HepG2 (cell line): ENCODE measurements at regions not wholly inside any gene's neighbourhood (a gene's known extent, or its start where the extent isn't known, plus 50 kb on each side); places are given as distances from the start of the nearest gene placed in this dataset.

ENCODE experiments used
- ATAC-seq: fragments of 200-7000 bp; cut with Tn5 transposase; 3 replicates; pipeline ENCODE4 v1.9.1; 2020; ENCODE audit warnings: mild to moderate bottlenecking, moderate library complexity
- BruUV-seq: library from RNA; stranded (reverse); fragments of 400-500 nt; replicated peaks from 2 replicates; lab custom pipeline; 2021; lab: Mats Ljungman, UMichigan
- CTCF ChIA-PET: fragments of 300-600 bp; formaldehyde crosslinking; extraction: SDS; loops from one replicate; lab custom pipeline; 2021; ENCODE audit warnings: low total read pairs, inconsistent platforms, low intra/inter-chr PET ratio; lab: Yijun Ruan, JAX
- POLR2A ChIA-PET: fragments of 350-600 bp; sonication (Branson Sonifier 250); formaldehyde crosslinking; loops from one replicate; lab custom pipeline; 2020; ENCODE audit warnings: antibody characterized with exemption, inconsistent platforms; lab: Yijun Ruan, JAX
- DNase-seq: peaks from one replicate; pipeline ENCODE4 v3.0.0-alpha.2; 2015; ENCODE audit warnings: low spot score
- FAIRE-seq: peaks from 3 replicates; lab custom pipeline; 2011; peaks lifted over from hg19 to GRCh38; lab: Jason Lieb, UNC
- H2AFZ ChIP-seq: one replicate; pipeline ENCODE4 v1.6.1; 2011; ENCODE audit warnings: low read length, inconsistent platforms
- H3K27ac ChIP-seq: fragments of 300-600 bp; 3 replicates; pipeline ENCODE4 v1.8.0; 2011; ENCODE audit warnings: mixed run types, mild to moderate bottlenecking, mixed read lengths, low read length, inconsistent platforms; ENCODE audit not compliant: insufficient read depth; ENCODE audit errors: extremely low read length
- H3K27me3 ChIP-seq, 2 experiments: fragments of 200-600 bp in 1 of 2; 2 replicates in 1 of 2; 3 replicates in 1 of 2; pipeline versions ENCODE4 v1.6.0 to v1.8.0; 2011; ENCODE audit warnings: low read length in 2 of 2, mild to moderate bottlenecking in 2 of 2, moderate library complexity in 2 of 2, inconsistent platforms in 1 of 2; ENCODE audit not compliant: insufficient read depth in 2 of 2, control insufficient read depth in 1 of 2
- H3K36me3 ChIP-seq, 2 experiments: fragments of 200-600 bp in 1 of 2; replicated peaks in 1 of 2; 2 replicates in 1 of 2; 3 replicates in 1 of 2; pipeline versions ENCODE4 v1.5.1 to v1.8.0; 2011; ENCODE audit warnings: low read length in 2 of 2, inconsistent platforms in 1 of 2; ENCODE audit not compliant: insufficient read depth in 2 of 2, control insufficient read depth in 1 of 2
- H3K4me1 ChIP-seq: 2 replicates; pipeline ENCODE4 v1.5.1; 2012; ENCODE audit warnings: low read length, inconsistent platforms; ENCODE audit not compliant: insufficient read depth
- H3K4me2 ChIP-seq: 2 replicates; pipeline ENCODE4 v1.6.0; 2011; ENCODE audit warnings: low read depth, low read length, inconsistent platforms
- H3K4me3 ChIP-seq, 3 experiments: fragments of 200-600 bp in 1 of 3; sonication (generic), shearing (Covaris generic) in 1 of 3; replicated peaks in 1 of 3; 2 replicates each; pipeline ENCODE4 v1.5.1; 2011 to 2016; ENCODE audit warnings: low read length in 3 of 3, inconsistent platforms in 2 of 3, low read depth in 2 of 3, mild to moderate bottlenecking in 2 of 3, control low read depth in 1 of 3, mixed read lengths in 1 of 3; ENCODE audit not compliant: insufficient read depth in 1 of 3
- H3K79me2 ChIP-seq: one replicate; pipeline ENCODE4 v1.6.1; 2011; ENCODE audit warnings: low read length, inconsistent platforms; ENCODE audit not compliant: insufficient read depth
- H3K9ac ChIP-seq: 2 replicates; pipeline ENCODE4 v1.6.0; 2011; ENCODE audit warnings: mild to moderate bottlenecking, low read depth, low read length, inconsistent platforms; ENCODE audit not compliant: insufficient read depth
- H3K9me3 ChIP-seq: 2 replicates; pipeline ENCODE4 v1.5.1; 2012; ENCODE audit warnings: mild to moderate bottlenecking, low read length
- H4K20me1 ChIP-seq: 2 replicates; pipeline ENCODE4 v1.6.0; 2011; ENCODE audit warnings: inconsistent platforms, mild to moderate bottlenecking, low read length, moderate library complexity; ENCODE audit not compliant: insufficient read depth
- ATF7 ChIP-seq, 2 experiments: fragments of 450-650 bp in 1 of 2; sonication (generic) in 1 of 2; formaldehyde crosslinking in 1 of 2; IDR thresholded peaks; 2 replicates each; pipeline versions ENCODE4 v1.4.0 to v1.6.1; 2016 to 2020; ENCODE audit warnings: antibody characterized with exemption in 1 of 2, mild to moderate bottlenecking in 1 of 2, missing genetic modification reagents in 1 of 2
- ATF7-NPFF ChIP-seq: sonication (generic); formaldehyde crosslinking; IDR thresholded peaks from 2 replicates; pipeline ENCODE4 v1.8.1; 2023; ENCODE audit warnings: mild to moderate bottlenecking, low read depth, missing genetic modification reagents, moderate library complexity
- CBX5 ChIP-seq: sonication (generic); formaldehyde crosslinking; IDR thresholded peaks from 2 replicates; pipeline ENCODE4 v1.4.0; 2020; ENCODE audit warnings: missing genetic modification reagents, borderline replicate concordance
- GPN1 ChIP-seq: sonication (generic); formaldehyde crosslinking; IDR thresholded peaks from 2 replicates; pipeline ENCODE4 v1.5.1; 2020; ENCODE audit warnings: missing genetic modification reagents, borderline replicate concordance
- GRHL1 ChIP-seq: sonication (generic); formaldehyde crosslinking; conservative IDR thresholded peaks from 2 replicates; pipeline ENCODE4 v1.8.0; 2022; ENCODE audit warnings: missing genetic modification reagents
- GZF1 ChIP-seq: sonication (generic); formaldehyde crosslinking; IDR thresholded peaks from 2 replicates; pipeline ENCODE4 v1.5.1; 2020; ENCODE audit warnings: mild to moderate bottlenecking, missing genetic modification reagents
- NFKB2 ChIP-seq: sonication (generic); formaldehyde crosslinking; IDR thresholded peaks from 2 replicates; pipeline ENCODE4 v1.4.0; 2020; ENCODE audit warnings: missing genetic modification reagents, borderline replicate concordance
- PCBP2 ChIP-seq: fragments of 200-400 bp; formaldehyde crosslinking; optimal IDR thresholded peaks from 2 replicates; pipeline ENCODE3; 2018; ENCODE audit warnings: low read length, low read depth; ENCODE audit not compliant: poor library complexity, severe bottlenecking
- RARG ChIP-seq: sonication (generic); formaldehyde crosslinking; IDR thresholded peaks from 2 replicates; pipeline ENCODE4 v1.4.0; 2020; ENCODE audit warnings: low read depth, mild to moderate bottlenecking, missing genetic modification reagents
- SRF ChIP-seq: IDR thresholded peaks from 2 replicates; pipeline ENCODE4 v1.6.1; 2011; ENCODE audit warnings: mild to moderate bottlenecking, low read depth, low read length, moderate library complexity
- U2AF2 ChIP-seq: fragments of 200-400 bp; formaldehyde crosslinking; IDR thresholded peaks from 2 replicates; pipeline ENCODE4 v1.6.1; 2017; ENCODE audit warnings: low read depth, mild to moderate bottlenecking, low read length
- ZC3H13 ChIP-seq: sonication (generic); formaldehyde crosslinking; IDR thresholded peaks from 2 replicates; pipeline ENCODE4 v1.8.1; 2023; ENCODE audit warnings: mild to moderate bottlenecking, missing genetic modification reagents, moderate library complexity
- ZNF180 ChIP-seq: sonication (generic); formaldehyde crosslinking; IDR thresholded peaks from 2 replicates; pipeline ENCODE4 v1.4.0; 2020; ENCODE audit warnings: low read depth, missing genetic modification reagents, borderline replicate concordance
- ZNF530 ChIP-seq: sonication (generic); formaldehyde crosslinking; IDR thresholded peaks from 2 replicates; pipeline ENCODE4 v1.5.0; 2020; ENCODE audit warnings: low read depth, mild to moderate bottlenecking, missing genetic modification reagents
- ZNF597 ChIP-seq: sonication (generic); formaldehyde crosslinking; IDR thresholded peaks from 2 replicates; pipeline ENCODE4 v1.5.0; 2020; ENCODE audit warnings: missing genetic modification reagents
- ZNF737 ChIP-seq: sonication (generic); formaldehyde crosslinking; IDR thresholded peaks from 2 replicates; pipeline ENCODE4 v1.5.0; 2020; ENCODE audit warnings: missing genetic modification reagents, mild to moderate bottlenecking, borderline replicate concordance
- WGBS: methylation state at CpG from one replicate; pipeline ENCODE4 v1.1.6; 2017; ENCODE audit warnings: low lambda C conversion rate; 5-methylcytosine and 5-hydroxymethylcytosine counted together
- in situ Hi-C: cut with HindIII; loops from 2 replicates; pipeline ENCODE4 v1.10.0; 2017; ENCODE audit warnings: low pct_unique_long_range_greater_than_20kb; ENCODE audit not compliant: extremely low pct_ligation_motif_present
- intact Hi-C: fragments of 100-400 bp; cut with micrococcal nuclease; formaldehyde crosslinking; loops from one replicate; pipeline ENCODE4 v1.10.0; 2022; ENCODE audit not compliant: unreplicated experiment

GRCh38 chr4:123939621-123940020, 543.0 kb downstream of the SPRY1 start:
- no peaks in the 10 kb centered on the region for H4K20me1 ChIP-seq
- ATAC-seq: no peak
- no peak overlapping the region for H3K9ac ChIP-seq
- no TSS peak for BruUV-seq
- in situ Hi-C loops (no loop called here), intact Hi-C loops (no loop called here)
- H3K4me3 ChIP-seq: no peak overlapping the region
- TF ChIP-seq NFKB2 (no peak), ATF7 (IDR thresholded peaks at IDR 0.05) (peak; percentile 53; the same call in 1 of the 2 replicates), ATF7 (CRISPR knock-in tag; IDR thresholded peaks at IDR 0.05) (no peak), SRF (no peak)
- CTCF ChIA-PET: no interaction called here
- H3K4me1 ChIP-seq: no peaks in the 10 kb centered on the region
- H3K9me3 ChIP-seq: 0 out of 2 replicates have a peak, but pooled peaks cover 6% of the 10 kb centered on the region
- POLR2A ChIA-PET: no interaction called here
- WGBS: 35% methylated on average over 1 of the region's 1 CpG
- no peaks in the 10 kb centered on the region for H3K36me3 ChIP-seq
- H3K27ac ChIP-seq: no peak overlapping the region
- no peaks in the 10 kb centered on the region for H3K27me3 ChIP-seq
- no peak overlapping the region for H2AFZ ChIP-seq
- no peak for DNase-seq
- FAIRE-seq: no peak
- no peak overlapping the region for H3K4me2 ChIP-seq
- H3K79me2 ChIP-seq: no peaks in the 10 kb centered on the region

DNA sequence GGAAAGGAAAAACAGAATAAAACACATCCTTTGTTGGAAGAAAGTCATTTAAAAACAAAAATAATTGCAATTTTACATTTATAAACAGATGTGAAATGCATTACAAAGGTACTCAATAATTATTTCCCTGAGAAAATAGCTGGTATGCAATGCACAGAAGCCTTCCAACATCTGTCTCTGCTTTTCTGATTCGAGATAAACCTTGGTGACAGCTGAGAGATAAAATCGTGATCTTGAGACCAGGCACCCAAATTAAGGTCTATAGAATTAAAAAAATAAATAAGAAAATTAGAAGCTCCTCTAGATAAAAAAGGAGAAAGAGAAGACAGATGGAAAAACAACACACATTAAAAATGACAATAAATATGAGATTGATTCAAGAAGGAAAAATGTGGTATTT, 544.0 kb downstream of the SPRY1 start:
- H3K4me1 ChIP-seq: no peaks in the 10 kb centered on the region
- CTCF ChIA-PET: no interaction called here
- H2AFZ ChIP-seq: no peak overlapping the region
- H3K4me2 ChIP-seq: no peak overlapping the region
- intact Hi-C loops: no loop called here
- no peak for DNase-seq
- no peak overlapping the region for H3K27ac ChIP-seq
- H3K36me3 ChIP-seq: no peaks in the 10 kb centered on the region
- in situ Hi-C loops: no loop called here
- H3K9me3 ChIP-seq: 0 out of 2 replicates have a peak, but pooled peaks cover 6% of the 10 kb centered on the region
- POLR2A ChIA-PET: no interaction called here
- H3K27me3 ChIP-seq: no peaks in the 10 kb centered on the region
- 0% methylated on average over 2 of the region's 2 CpGs for whole genome bisulfite sequencing
- no peak for ATAC-seq
- no peaks in the 10 kb centered on the region for H3K79me2 ChIP-seq
- no peak overlapping the region for H3K4me3 ChIP-seq
- H4K20me1 ChIP-seq: no peaks in the 10 kb centered on the region
- no peak overlapping the region for H3K9ac ChIP-seq
- FAIRE-seq: no peak
- no TSS peak for BruUV-seq
- TF ChIP-seq ZNF597 (CRISPR knock-in tag) (no peak), ZNF737 (CRISPR knock-in tag) (no peak), ZNF180 (CRISPR knock-in tag) (no peak), GZF1 (CRISPR knock-in tag) (no peak), ZC3H13 (CRISPR knock-in tag) (no peak), PCBP2 (no peak), U2AF2 (no peak), GRHL1 (CRISPR knock-in tag) (no peak), RARG (CRISPR knock-in tag) (no peak), ATF7-NPFF (CRISPR knock-in tag) (no peak), GPN1 (CRISPR knock-in tag) (no peak), CBX5 (CRISPR knock-in tag) (no peak), ZNF530 (CRISPR knock-in tag) (no peak)
